ENCODE measurements at regions not wholly inside any gene's neighbourhood (a gene's known extent, or its start where the extent isn't known, plus 50 kb on each side); places are given as distances from the start of the nearest gene placed in this dataset.

DNA sequence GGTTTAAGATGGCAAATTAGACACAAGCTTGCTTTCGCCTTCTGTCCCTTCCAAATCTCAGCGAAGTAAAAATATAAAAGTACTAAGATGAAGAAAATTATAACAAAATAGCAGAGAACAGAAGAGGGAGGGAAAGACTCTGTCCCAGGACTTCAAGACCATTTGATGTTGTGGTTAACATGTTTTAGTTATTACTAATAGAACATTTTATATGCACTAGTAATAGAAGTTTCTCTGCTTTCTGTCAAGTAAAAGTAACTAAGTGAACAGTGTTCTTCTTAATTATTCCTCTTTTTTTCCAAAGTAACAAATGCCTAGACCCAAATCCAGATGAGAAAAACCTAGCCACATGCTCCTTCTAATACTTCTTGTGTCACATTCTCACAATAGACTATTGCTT, 85.1 kb upstream of the DAAM1 start:
- TF ChIP-seq, protein P1, sequence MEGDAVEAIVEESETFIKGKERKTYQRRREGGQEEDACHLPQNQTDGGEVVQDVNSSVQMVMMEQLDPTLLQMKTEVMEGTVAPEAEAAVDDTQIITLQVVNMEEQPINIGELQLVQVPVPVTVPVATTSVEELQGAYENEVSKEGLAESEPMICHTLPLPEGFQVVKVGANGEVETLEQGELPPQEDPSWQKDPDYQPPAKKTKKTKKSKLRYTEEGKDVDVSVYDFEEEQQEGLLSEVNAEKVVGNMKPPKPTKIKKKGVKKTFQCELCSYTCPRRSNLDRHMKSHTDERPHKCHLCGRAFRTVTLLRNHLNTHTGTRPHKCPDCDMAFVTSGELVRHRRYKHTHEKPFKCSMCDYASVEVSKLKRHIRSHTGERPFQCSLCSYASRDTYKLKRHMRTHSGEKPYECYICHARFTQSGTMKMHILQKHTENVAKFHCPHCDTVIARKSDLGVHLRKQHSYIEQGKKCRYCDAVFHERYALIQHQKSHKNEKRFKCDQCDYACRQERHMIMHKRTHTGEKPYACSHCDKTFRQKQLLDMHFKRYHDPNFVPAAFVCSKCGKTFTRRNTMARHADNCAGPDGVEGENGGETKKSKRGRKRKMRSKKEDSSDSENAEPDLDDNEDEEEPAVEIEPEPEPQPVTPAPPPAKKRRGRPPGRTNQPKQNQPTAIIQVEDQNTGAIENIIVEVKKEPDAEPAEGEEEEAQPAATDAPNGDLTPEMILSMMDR (IDR thresholded peaks at IDR 0.05), result no peak
- no peak for TF ChIP-seq EP300 (IDR thresholded peaks at IDR 0.05)
- TF ChIP-seq POLR2A (IDR thresholded peaks at IDR 0.05), result no peak
